Activated B cell treated with CpG ODN at 0.5 μM for 24 hours (primary cell): ENCODE measurements at regions not wholly inside any gene's neighbourhood (a gene's known extent, or its start where the extent isn't known, plus 50 kb on each side); places are given as distances from the start of the nearest gene placed in this dataset.

ENCODE experiments used
- ATAC-seq: fragments of 200-7000 bp; cut with Tn5 transposase; one replicate; pipeline ENCODE4 v1.10.0; 2021; ENCODE audit warnings: low read depth, mild to moderate bottlenecking, moderate library complexity
- CTCF ChIA-PET: fragments of 350-600 bp; sonication (Branson Sonifier 250); formaldehyde crosslinking; loops from one replicate; lab custom pipeline; 2021; ENCODE audit warnings: antibody characterized with exemption; lab: Charles Lee
- POLR2A ChIA-PET: fragments of 350-600 bp; sonication (Branson Sonifier 250); formaldehyde crosslinking; loops from one replicate; lab custom pipeline; 2021; ENCODE audit warnings: antibody characterized with exemption; lab: Charles Lee
- DNase-seq: peaks from one replicate; pipeline ENCODE4 v3.0.0; 2022
- H3K27ac Mint-ChIP-seq: one replicate; pipeline ENCODE4 v1.8.0; 2020; ENCODE audit warnings: mixed read lengths
- H3K27me3 Mint-ChIP-seq: one replicate; pipeline ENCODE4 v1.8.0; 2021; ENCODE audit warnings: mixed read lengths
- H3K36me3 Mint-ChIP-seq: one replicate; pipeline ENCODE4 v1.8.0; 2021; ENCODE audit warnings: low read depth, mixed read lengths
- H3K4me1 Mint-ChIP-seq: one replicate; pipeline ENCODE4 v1.8.0; 2021; ENCODE audit warnings: mixed read lengths
- H3K4me3 Mint-ChIP-seq: one replicate; pipeline ENCODE4 v1.8.0; 2020; ENCODE audit warnings: mild to moderate bottlenecking, mixed read lengths
- H3K9me3 Mint-ChIP-seq: one replicate; pipeline ENCODE4 v1.8.0; 2020; ENCODE audit warnings: mixed read lengths
- intact Hi-C: fragments of 100-400 bp; cut with micrococcal nuclease; formaldehyde crosslinking; loops from one replicate; pipeline ENCODE4 v1.15.1; 2024
- TF ChIP-seq, protein P1 (sequence below): fragments of 200-600 bp; IDR thresholded peaks from one replicate; pipeline ENCODE4 v1.8.0; 2022; ENCODE audit warnings: antibody characterized with exemption, mild to moderate bottlenecking

DNA sequence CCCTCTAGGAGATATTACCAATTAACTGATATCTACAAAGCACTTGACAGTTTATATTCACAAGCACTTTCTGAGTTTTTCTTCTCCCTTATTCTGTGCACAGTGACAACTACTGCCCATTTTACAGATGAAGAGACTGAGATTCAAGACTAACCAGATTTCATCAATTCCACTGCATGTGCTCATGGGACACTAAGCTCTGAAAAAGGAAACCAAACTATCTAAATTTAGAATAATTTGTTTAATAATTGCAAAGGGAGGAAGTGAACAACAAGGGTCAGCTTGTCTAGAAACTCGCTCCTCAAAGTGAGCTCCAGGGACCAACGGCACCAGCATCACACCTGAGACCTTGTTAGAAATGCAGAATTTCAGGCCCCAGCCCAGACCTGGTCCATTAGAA lies 50.8 kb upstream of the MYLIP start:
- Mint-ChIP-seq H3K9me3 (no peaks in the 10 kb centered on the region), H3K27ac (no peak overlapping the region), H3K27me3 (no peaks in the 10 kb centered on the region), H3K4me1 (peaks cover 14% of the 10 kb centered on the region), H3K36me3 (no peaks in the 10 kb centered on the region), H3K4me3 (no peak overlapping the region)
- TF ChIP-seq, protein P1, sequence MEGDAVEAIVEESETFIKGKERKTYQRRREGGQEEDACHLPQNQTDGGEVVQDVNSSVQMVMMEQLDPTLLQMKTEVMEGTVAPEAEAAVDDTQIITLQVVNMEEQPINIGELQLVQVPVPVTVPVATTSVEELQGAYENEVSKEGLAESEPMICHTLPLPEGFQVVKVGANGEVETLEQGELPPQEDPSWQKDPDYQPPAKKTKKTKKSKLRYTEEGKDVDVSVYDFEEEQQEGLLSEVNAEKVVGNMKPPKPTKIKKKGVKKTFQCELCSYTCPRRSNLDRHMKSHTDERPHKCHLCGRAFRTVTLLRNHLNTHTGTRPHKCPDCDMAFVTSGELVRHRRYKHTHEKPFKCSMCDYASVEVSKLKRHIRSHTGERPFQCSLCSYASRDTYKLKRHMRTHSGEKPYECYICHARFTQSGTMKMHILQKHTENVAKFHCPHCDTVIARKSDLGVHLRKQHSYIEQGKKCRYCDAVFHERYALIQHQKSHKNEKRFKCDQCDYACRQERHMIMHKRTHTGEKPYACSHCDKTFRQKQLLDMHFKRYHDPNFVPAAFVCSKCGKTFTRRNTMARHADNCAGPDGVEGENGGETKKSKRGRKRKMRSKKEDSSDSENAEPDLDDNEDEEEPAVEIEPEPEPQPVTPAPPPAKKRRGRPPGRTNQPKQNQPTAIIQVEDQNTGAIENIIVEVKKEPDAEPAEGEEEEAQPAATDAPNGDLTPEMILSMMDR = no peak
- POLR2A ChIA-PET = no interaction called here
- intact Hi-C loops = no loop called here
- ATAC-seq = no peak
- CTCF ChIA-PET = no interaction called here
- DNase-seq = no peak

DNA sequence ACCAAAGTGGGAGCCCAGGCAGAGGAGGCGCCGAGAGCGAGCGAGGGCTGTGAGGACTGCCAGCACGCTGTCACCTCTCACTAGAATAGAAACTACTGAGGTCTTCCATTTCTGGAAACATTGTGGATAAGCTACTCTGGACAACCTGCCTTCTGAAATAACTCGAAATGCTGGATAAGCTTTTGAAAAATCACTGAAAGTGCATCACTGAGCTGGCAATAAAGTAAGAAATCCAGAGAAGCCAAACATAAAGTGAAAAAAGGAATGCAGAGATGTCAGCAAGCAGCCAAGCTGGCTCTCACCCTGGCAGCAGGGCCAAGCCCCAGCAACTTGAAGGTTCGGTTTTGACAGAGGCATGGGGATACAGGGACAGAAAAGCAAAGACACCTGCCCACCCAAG lies 59.2 kb upstream of the MYLIP start:
- Mint-ChIP-seq H3K4me1 (no peaks in the 10 kb centered on the region), H3K27me3 (no peaks in the 10 kb centered on the region), H3K36me3 (no peaks in the 10 kb centered on the region), H3K27ac (no peak overlapping the region), H3K4me3 (no peak overlapping the region), H3K9me3 (no peaks in the 10 kb centered on the region)
- CTCF ChIA-PET = no interaction called here
- intact Hi-C loops = no loop called here
- POLR2A ChIA-PET = no interaction called here
- TF ChIP-seq, protein P1 = no peak
- ATAC-seq (no peak), DNase-seq (no peak)

DNA sequence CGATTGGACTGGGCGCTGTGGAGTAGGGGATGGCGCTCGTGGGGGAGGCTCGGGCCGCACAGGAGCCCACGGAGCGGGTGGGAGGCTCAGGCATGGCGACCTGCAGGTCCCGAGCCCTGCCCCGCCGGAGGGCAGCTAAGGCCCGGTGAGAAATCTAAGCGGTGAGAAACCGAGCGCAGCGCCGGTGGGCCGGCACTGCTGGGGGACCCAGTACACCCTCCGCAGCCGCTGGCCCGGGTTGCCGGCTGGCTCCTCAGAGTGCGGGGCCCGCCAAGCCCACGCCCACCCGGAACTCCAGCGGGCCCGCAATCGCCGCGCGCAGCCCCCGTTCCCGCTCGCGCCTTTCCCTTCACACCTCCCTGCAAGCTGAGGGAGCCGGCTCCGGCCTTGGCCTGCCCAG lies 59.7 kb upstream of the MYLIP start:
- intact Hi-C loops = no loop called here
- TF ChIP-seq, protein P1 = no peak
- H3K27me3 Mint-ChIP-seq = no peaks in the 10 kb centered on the region
- no peak overlapping the region for H3K4me3 Mint-ChIP-seq
- CTCF ChIA-PET = interaction anchor here (0.8 kb wide), 1 partner anchor 173 kb away, joined by 3 read pairs; no protein-coding TSS in a partner anchor
- H3K36me3 Mint-ChIP-seq = no peaks in the 10 kb centered on the region
- POLR2A ChIA-PET = no interaction called here
- H3K9me3 Mint-ChIP-seq = no peaks in the 10 kb centered on the region
- no peaks in the 10 kb centered on the region for H3K4me1 Mint-ChIP-seq
- no peak for DNase-seq
- no peak overlapping the region for H3K27ac Mint-ChIP-seq
- no peak for ATAC-seq

DNA sequence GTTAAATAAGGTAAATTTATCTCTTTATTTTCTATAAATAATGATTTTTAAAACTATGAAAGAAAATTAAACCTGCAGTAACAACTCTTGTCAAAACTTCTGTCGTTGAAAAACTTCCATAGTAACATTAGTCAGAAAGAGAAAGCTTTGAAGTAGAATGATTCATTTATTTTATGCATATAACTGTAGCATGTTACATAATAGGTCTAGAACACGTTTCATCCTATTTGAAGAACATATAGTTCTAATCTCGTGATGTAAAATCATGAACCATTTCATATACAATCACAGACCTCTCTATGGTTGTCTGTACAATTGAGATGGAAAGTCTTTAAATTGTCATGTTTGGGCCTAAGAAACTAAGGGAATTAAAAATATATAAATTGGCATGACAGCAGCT lies 61.3 kb upstream of the MYLIP start:
- Mint-ChIP-seq H3K27ac (no peak overlapping the region), H3K9me3 (no peaks in the 10 kb centered on the region), H3K27me3 (no peaks in the 10 kb centered on the region), H3K4me1 (no peaks in the 10 kb centered on the region), H3K4me3 (no peak overlapping the region), H3K36me3 (no peaks in the 10 kb centered on the region)
- TF ChIP-seq, protein P1 = no peak
- ChIA-PET CTCF (no interaction called here), POLR2A (no interaction called here)
- intact Hi-C loops = no loop called here
- DNase-seq (no peak), ATAC-seq (no peak)

DNA sequence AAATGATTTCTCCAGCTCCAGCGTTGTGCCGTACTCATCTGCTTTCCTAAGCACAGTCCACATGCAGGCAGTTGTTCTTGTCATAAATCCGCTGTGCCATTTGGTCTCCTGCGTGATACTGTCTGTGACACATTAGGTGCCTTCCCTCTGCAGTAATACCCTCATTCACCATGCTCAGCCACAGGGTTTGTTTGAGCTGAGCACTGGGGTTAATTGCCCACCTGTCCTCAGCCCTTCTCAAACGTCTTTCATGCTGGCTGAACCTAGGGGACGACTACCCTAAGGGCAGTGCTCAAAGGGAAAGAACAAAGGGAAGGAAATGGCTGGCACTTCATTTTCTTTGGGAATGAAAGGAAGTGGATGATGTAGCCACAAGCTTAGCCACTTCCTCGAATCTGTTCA lies 64.2 kb upstream of the MYLIP start:
- POLR2A ChIA-PET = no interaction called here
- DNase-seq = no peak
- intact Hi-C loops = no loop called here
- Mint-ChIP-seq H3K27me3 (no peaks in the 10 kb centered on the region), H3K9me3 (no peaks in the 10 kb centered on the region), H3K4me1 (no peaks in the 10 kb centered on the region), H3K36me3 (no peaks in the 10 kb centered on the region), H3K4me3 (no peak overlapping the region), H3K27ac (no peak overlapping the region)
- CTCF ChIA-PET = no interaction called here
- no peak for ATAC-seq
- TF ChIP-seq, protein P1 = no peak
